Left lung (tissue), 4 donors: ENCODE measurements at regions not wholly inside any gene's neighbourhood (a gene's known extent, or its start where the extent isn't known, plus 50 kb on each side); places are given as distances from the start of the nearest gene placed in this dataset.

Experiments
- ATAC-seq: fragments of 200-7000 bp; cut with Tn5 transposase; one replicate; pipeline ENCODE4 v1.9.1; 2020; ENCODE audit warnings: moderate library complexity
- DNase-seq, 4 donors: peaks; one replicate each; pipeline ENCODE4 v3.0.0-alpha.2; 2013 to 2020
- H3K27ac ChIP-seq, 2 donors: fragments of 200-600 bp; sonication (generic) in 1 of 2; one replicate each; pipeline versions ENCODE4 v1.5.0 to v1.8.0; 2020 to 2021
- H3K27me3 ChIP-seq, 2 donors: fragments of 200-600 bp; sonication (generic) in 1 of 2; one replicate each; pipeline versions ENCODE4 v1.5.0 to v1.8.0; 2020 to 2021
- H3K36me3 ChIP-seq, 2 donors: fragments of 200-600 bp; sonication (generic) in 1 of 2; one replicate each; pipeline versions ENCODE4 v1.5.0 to v1.8.0; 2020 to 2021
- H3K4me1 ChIP-seq, 2 donors: fragments of 200-600 bp; one replicate each; pipeline ENCODE4 v1.8.0; 2021
- H3K4me3 ChIP-seq, 2 donors: fragments of 200-600 bp; sonication (generic) in 1 of 2; one replicate each; pipeline versions ENCODE4 v1.5.0 to v1.8.0; 2020 to 2021; ENCODE audit warnings: mild to moderate bottlenecking in 1 of 2
- H3K9me3 ChIP-seq, 2 donors: fragments of 200-600 bp; sonication (generic) in 1 of 2; one replicate each; pipeline versions ENCODE4 v1.5.0 to v1.8.0; 2020 to 2021
- intact Hi-C, 2 donors: fragments of 100-400 bp; cut with DNase I; formaldehyde crosslinking; loops; one replicate each; pipeline versions ENCODE4 v1.11.2 to v1.14.2; 2022
- TF ChIP-seq, protein P1 (sequence below), 2 donors: fragments of 200-600 bp; sonication (generic) in 1 of 2; IDR thresholded peaks; one replicate each; pipeline versions ENCODE4 v1.5.0 to v1.8.0; 2021; ENCODE audit warnings: antibody characterized with exemption in 2 of 2
- donor health status: DM: no; HTN: yes; CAD: no.
- donor health status: DM: no; HTN: no; CAD: no.

DNA sequence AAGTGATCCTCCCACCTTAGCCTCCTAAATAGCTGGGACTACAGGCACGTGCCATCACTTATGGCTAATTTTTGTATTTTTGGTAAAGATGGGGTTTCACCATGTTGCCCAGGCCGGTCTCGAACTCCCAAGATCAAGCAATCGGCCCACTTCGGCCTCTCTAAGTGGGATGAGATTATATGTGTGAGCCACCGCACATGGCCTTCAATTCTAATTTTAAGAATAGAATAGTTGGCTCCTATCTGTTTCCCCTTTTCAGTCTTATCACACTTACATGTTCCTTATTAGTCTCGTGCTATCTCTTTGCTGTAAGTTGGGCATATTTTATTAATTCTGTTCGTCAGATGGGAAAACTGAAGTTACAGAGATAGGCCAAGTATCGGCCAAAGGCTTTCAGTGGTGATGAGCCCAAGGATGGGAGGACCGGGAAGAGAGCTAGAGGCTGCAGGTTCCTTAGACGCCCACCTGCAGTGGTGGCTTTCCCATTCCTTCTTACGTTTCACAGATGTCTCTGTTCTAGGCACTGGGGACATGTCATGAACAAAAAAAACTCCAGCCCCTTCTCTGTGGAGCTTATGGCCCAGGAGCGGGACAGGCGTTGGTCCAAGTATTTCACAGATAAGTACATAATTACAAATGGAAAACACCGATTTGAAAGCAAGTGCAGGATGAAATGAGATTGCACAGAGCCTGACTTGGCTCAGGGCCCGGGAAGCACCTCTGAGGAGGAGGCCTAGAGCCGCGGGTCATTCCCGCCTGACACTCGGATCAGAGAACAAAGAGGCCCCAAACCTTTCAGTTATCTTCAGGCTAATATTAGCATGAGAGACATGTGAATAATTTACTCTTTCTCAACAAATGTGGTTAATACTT, 91.1 kb upstream of the KLF13 start:
- intact Hi-C loops = no loop called here
- Histone ChIP-seq H3K4me1 (peaks cover 14 to 35% of the 10 kb centered on the region in 2 donors), H3K9me3 (no peaks in the 10 kb centered on the region), H3K27me3 (no peaks in the 10 kb centered on the region), H3K4me3 (no peak overlapping the region), H3K27ac (peak overlapping the region; percentile 71 to 77), H3K36me3 (no peaks in the 10 kb centered on the region)
- DNase-seq (peak in 1 of 4 donors; percentile 47), ATAC-seq (peak; percentile 46)
- TF ChIP-seq, protein P1, sequence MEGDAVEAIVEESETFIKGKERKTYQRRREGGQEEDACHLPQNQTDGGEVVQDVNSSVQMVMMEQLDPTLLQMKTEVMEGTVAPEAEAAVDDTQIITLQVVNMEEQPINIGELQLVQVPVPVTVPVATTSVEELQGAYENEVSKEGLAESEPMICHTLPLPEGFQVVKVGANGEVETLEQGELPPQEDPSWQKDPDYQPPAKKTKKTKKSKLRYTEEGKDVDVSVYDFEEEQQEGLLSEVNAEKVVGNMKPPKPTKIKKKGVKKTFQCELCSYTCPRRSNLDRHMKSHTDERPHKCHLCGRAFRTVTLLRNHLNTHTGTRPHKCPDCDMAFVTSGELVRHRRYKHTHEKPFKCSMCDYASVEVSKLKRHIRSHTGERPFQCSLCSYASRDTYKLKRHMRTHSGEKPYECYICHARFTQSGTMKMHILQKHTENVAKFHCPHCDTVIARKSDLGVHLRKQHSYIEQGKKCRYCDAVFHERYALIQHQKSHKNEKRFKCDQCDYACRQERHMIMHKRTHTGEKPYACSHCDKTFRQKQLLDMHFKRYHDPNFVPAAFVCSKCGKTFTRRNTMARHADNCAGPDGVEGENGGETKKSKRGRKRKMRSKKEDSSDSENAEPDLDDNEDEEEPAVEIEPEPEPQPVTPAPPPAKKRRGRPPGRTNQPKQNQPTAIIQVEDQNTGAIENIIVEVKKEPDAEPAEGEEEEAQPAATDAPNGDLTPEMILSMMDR (IDR thresholded peaks at IDR 0.05) = no peak

DNA sequence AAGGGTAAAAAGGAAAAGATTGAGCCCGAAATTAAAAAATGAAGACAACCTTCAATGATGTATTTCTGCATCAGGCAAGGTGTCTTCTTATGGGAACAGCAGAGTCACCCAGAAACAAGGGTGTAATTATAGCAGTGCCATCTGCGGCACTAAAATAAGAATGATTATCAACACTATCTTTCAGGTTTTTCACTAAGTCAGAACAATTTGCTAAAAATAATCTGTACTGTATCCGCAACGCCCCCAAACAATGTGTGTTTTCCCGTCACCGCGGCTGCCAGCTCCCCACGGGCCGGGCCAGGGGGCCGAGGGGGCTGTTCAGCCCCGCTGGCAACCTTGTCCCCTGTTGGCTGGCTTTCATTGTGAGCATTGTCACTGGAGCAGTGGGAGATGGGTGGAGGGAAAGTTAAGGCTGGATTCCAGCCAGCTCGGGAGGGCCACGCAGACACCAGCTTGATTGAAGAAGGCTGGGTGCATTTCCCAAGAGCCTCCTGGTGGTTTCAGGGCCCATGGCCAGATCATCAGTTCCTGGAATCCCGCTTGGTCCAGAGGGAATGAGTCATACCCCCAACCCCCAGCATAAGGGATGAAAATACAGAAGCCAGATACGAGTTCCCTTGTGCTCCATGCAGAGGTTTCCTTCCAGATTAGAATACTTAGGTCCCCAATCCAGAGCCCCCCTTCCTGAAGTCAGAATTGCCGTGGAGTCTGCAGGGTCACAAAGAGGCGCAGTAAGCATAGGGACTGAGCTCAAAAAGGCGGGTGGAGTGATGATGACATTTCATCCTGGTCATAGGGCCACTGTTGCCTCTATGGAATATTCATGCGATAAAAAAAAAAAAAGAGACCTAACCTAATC, 90.2 kb upstream of the KLF13 start:
- Histone ChIP-seq H3K36me3 (no peaks in the 10 kb centered on the region), H3K27ac (peak overlapping the region; percentile 71 to 77), H3K4me3 (no peak overlapping the region), H3K9me3 (no peaks in the 10 kb centered on the region), H3K4me1 (peaks cover 14 to 35% of the 10 kb centered on the region in 2 donors), H3K27me3 (no peaks in the 10 kb centered on the region)
- DNase-seq (peak in 3 of 4 donors; percentile 76 to 87 (median 84)), ATAC-seq (peak; percentile 89)
- TF ChIP-seq, protein P1 (IDR thresholded peaks at IDR 0.05) = no peak
- intact Hi-C loops = no loop called here

DNA sequence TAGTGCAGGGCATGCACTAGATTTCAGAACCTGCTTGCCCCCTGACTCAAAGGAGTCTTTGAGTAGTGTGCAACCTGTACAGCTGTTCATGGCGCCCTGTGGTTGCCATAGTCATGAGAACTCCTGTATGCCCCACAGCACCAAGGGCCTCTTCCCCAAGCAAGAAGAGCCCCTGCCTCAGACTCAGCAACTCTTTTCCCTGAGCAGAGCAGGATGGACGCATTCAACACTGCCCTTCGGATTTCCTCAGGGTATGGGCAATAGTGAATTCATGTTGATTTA, 89.7 kb upstream of the KLF13 start:
- H3K4me1 ChIP-seq = peaks cover 14 to 35% of the 10 kb centered on the region in 2 donors
- ATAC-seq = no peak
- intact Hi-C loops = no loop called here
- H3K27ac ChIP-seq = peak overlapping the region; percentile 71 to 77
- no peaks in the 10 kb centered on the region for H3K27me3 ChIP-seq
- TF ChIP-seq, protein P1 (IDR thresholded peaks at IDR 0.05) = no peak
- peak in 1 of 4 donors; percentile 30 for DNase-seq
- H3K9me3 ChIP-seq = no peaks in the 10 kb centered on the region
- no peak overlapping the region for H3K4me3 ChIP-seq
- H3K36me3 ChIP-seq = no peaks in the 10 kb centered on the region

DNA sequence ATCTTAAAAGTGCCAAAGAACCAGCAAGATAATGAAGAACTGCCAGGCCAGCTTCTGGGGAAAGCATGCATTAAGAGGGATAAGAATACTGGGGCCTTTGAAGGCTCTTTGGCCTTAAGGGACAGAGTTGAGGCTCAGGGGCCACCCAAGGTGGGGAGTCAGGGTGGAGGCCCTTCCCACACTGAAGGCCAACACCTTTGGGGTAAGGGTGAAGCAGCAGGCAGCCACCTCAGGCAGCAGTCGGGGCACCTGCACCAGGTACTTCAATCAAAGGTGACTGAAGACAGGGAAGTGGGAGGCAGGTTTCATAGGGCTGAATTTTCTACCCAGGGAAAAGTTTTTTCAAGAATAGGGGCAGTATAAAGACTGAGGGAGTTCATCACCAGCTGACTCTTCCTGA, 87.7 kb upstream of the KLF13 start:
- no peak overlapping the region for H3K4me3 ChIP-seq
- ATAC-seq (no peak), DNase-seq (peak in 1 of 4 donors; percentile 27)
- TF ChIP-seq, protein P1 (IDR thresholded peaks at IDR 0.05) = no peak
- no peaks in the 10 kb centered on the region for H3K27me3 ChIP-seq
- intact Hi-C loops = no loop called here
- no peaks in the 10 kb centered on the region for H3K9me3 ChIP-seq
- peaks cover 14 to 35% of the 10 kb centered on the region in 2 donors for H3K4me1 ChIP-seq
- H3K36me3 ChIP-seq = no peaks in the 10 kb centered on the region
- H3K27ac ChIP-seq = peak overlapping the region in 1 of 2 donors; percentile 5

DNA sequence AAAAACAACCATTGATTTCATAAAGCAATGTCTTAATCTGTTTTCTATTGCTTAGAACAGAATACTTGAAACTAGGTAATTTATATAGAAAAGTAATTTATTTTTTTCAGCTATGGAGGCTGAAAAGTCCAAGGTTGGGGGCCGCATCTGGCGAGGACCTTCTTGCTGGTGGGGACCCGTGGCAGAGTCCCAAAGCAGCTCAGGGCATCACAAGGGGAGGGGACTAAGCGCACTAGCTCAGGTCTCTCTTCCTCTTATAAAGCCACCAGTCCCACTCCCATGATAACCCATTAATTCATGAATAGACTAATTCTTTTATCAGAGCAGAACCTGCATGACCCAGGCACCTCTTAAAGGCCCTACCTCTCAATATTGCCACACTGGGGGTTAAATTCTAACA, 87.2 kb upstream of the KLF13 start:
- intact Hi-C loops = no loop called here
- Histone ChIP-seq H3K27ac (peak overlapping the region in 1 of 2 donors; percentile 5), H3K36me3 (no peaks in the 10 kb centered on the region), H3K4me3 (no peak overlapping the region), H3K9me3 (no peaks in the 10 kb centered on the region), H3K27me3 (no peaks in the 10 kb centered on the region), H3K4me1 (peaks cover 14 to 35% of the 10 kb centered on the region in 2 donors)
- TF ChIP-seq, protein P1 (IDR thresholded peaks at IDR 0.05) = no peak
- no peak for ATAC-seq
- DNase-seq = peak in 1 of 4 donors; percentile 17
